Activated T-cell treated with anti-CD3 and anti-CD28 coated beads, Interleukin-2, amount 50 U/mL, for 24 hours (primary cell): ENCODE measurements at regions not wholly inside any gene's neighbourhood (a gene's known extent, or its start where the extent isn't known, plus 50 kb on each side); places are given as distances from the start of the nearest gene placed in this dataset.
"Not testable (repeated sequence)": the region's sequence is repeated elsewhere in the genome, so short reads cannot be mapped to it uniquely, and the experiment has no call there.

Experiments
- DNase-seq: peaks from one replicate; pipeline ENCODE4 v3.0.0-alpha.2; 2020
- H3K27ac Mint-ChIP-seq: 2 replicates; pipeline ENCODE4 v1.8.0; 2020; ENCODE audit warnings: mild to moderate bottlenecking, mixed read lengths
- H3K27me3 Mint-ChIP-seq: 2 replicates; pipeline ENCODE4 v1.8.0; 2020; ENCODE audit warnings: mixed read lengths
- H3K36me3 Mint-ChIP-seq: 2 replicates; pipeline ENCODE4 v1.8.0; 2020; ENCODE audit warnings: low read depth, mixed read lengths
- H3K4me1 Mint-ChIP-seq: 2 replicates; pipeline ENCODE4 v1.8.0; 2020; ENCODE audit warnings: low read depth, mixed read lengths
- H3K4me3 Mint-ChIP-seq: 2 replicates; pipeline ENCODE4 v1.8.0; 2020; ENCODE audit warnings: mild to moderate bottlenecking, moderate library complexity, mixed read lengths
- H3K9me3 Mint-ChIP-seq: 2 replicates; pipeline ENCODE4 v1.8.0; 2020; ENCODE audit warnings: mixed read lengths

DNA sequence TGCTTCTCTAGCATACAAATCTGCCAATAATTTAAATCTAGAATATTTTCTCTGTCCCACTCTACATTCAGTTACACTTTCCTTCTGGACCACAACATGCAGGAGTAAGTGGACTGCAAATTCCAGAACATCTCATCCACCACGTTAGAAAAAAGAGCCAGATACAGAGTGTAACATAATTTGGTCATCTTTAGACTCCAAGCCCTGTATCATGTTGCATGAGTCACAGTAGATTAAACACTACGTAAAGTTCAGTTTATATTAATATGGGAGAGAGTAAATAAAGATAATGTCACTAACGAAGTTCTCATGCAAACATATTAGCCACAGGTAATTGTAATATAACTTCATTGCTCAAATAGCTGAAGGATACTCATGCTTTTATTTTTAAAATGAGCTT, 327.0 kb downstream of the C6orf118 start:
- Mint-ChIP-seq H3K4me3 (no peak overlapping the region), H3K4me1 (no peaks in the 10 kb centered on the region), H3K36me3 (no peaks in the 10 kb centered on the region), H3K9me3 (peaks cover 15% of the 10 kb centered on the region), H3K27ac (no peak overlapping the region), H3K27me3 (no peaks in the 10 kb centered on the region)
- no peak for DNase-seq

DNA sequence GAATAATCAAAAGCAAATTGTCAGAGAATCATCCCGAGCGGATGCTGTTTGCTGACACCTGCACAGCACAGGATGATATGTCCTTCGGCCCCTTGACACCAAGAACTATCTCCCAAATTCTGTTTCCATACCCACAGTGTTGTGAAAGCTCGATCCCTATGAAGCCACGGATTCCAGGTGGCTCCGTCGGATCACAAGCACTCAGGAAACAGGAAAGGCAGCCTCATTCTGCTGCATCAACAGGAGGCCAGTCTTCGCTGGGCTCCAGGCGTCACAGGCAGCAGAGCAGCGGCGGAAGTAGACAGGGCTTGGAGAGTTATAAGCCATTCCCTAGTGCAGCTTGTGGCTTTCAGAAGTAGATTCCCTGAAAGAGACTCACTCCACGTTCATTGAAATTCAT, 342.3 kb downstream of the C6orf118 start:
- DNase-seq: no peak
- Mint-ChIP-seq H3K27ac (no peak overlapping the region), H3K9me3 (peaks cover 8% of the 10 kb centered on the region), H3K4me1 (no peaks in the 10 kb centered on the region), H3K27me3 (no peaks in the 10 kb centered on the region), H3K36me3 (no peaks in the 10 kb centered on the region), H3K4me3 (no peak overlapping the region)

DNA sequence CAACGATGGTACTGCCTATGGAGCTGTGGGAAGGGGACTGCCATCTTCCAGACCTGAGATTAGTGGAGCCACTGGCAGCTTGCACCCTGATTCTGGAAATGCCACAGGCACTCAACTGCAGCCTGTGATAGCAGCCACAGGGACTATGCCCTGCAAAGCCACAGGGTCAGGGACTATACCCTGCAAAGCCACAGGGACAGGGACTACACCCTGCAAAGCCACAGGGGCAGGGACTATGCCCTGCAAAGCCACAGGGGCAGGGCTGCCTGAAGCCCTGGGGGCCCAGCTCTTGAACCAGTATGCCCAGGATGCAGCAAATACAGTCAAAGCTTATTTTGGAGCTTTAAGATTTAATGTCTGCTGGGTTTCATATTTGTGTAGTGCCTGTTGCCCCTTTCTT, 346.6 kb downstream of the C6orf118 start:
- peaks cover 6% of the 10 kb centered on the region for H3K9me3 Mint-ChIP-seq
- H3K27me3 Mint-ChIP-seq: no peaks in the 10 kb centered on the region
- H3K36me3 Mint-ChIP-seq: no peaks in the 10 kb centered on the region
- DNase-seq: no peak
- no peak overlapping the region for H3K4me3 Mint-ChIP-seq
- no peak overlapping the region for H3K27ac Mint-ChIP-seq
- H3K4me1 Mint-ChIP-seq: no peaks in the 10 kb centered on the region

DNA sequence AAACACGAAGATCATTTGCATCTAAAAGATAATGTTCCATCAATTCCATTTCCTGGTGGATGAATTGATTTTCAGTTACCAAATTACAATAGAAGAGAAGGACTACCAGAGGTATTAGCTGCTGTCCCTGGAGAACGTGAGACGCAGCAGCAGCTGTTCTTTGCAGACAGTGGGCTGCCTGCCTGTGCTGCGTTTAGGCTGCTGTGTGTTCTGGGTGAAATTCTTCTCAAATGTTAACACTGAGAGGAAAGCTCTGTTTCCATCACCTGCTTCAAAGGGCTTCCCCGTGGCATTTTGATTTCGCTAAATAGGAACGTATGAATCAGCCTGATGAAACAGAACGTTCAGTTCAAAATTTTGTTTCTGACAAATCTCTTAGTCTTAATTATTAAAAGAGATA, 362.2 kb downstream of the C6orf118 start:
- no peak overlapping the region for H3K27ac Mint-ChIP-seq
- no peaks in the 10 kb centered on the region for H3K36me3 Mint-ChIP-seq
- H3K27me3 Mint-ChIP-seq: no peaks in the 10 kb centered on the region
- no peak overlapping the region for H3K4me3 Mint-ChIP-seq
- peaks cover 2% of the 10 kb centered on the region for H3K9me3 Mint-ChIP-seq
- H3K4me1 Mint-ChIP-seq: no peaks in the 10 kb centered on the region
- no peak for DNase-seq

DNA sequence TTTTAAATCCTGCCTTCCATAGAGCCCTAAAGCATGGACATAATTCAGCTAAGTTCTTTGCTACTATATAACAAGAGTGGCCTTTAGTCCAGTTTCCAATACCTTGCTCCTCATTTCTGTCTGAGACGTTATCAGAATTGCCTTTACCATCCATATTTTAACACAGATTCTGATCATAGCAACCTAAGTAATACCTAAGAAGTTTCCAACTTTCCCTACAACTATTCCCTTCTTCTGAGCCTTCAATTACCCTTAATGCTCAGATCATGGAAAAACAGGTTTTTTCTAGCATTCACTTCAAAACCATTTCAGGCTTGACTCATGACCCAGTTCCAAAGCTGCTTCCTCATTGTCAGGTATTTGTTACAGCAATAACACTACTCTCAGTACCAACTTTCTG, 367.1 kb downstream of the C6orf118 start:
- Mint-ChIP-seq H3K4me1 (no peaks in the 10 kb centered on the region), H3K27me3 (no peaks in the 10 kb centered on the region), H3K4me3 (no peak overlapping the region), H3K9me3 (no peaks in the 10 kb centered on the region), H3K27ac (no peak overlapping the region), H3K36me3 (no peaks in the 10 kb centered on the region)
- DNase-seq: no peak

DNA sequence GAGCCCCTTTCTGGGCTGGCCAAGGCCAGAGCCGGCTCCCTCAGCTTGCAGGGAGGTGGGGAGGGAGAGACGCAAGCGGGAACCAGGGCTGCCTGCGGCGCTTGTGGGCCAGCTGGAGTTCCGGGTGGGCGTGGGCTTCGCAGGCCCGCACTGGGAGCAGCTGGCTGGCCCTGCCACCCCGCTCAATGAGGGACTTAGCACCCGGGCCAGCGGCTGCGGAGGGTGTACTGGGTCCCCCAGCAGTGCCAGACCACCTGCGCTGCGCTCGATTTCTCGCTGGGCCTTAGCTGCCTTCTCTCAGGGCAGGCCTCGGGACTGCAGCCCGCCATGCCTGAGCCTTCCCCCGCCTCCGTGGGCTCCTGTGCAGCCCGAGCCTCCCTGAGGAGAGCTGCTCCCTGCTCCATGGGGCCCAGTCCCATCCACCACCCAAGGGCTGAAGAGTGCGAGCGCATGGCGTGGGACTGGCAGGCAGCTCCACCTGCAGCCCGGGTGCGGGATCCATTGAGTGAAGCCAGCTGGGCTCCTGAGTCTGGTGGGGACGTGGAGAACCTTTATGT, 376.1 kb downstream of the C6orf118 start:
- not testable (repeated sequence) for H3K4me1 Mint-ChIP-seq, H3K27ac Mint-ChIP-seq

DNA sequence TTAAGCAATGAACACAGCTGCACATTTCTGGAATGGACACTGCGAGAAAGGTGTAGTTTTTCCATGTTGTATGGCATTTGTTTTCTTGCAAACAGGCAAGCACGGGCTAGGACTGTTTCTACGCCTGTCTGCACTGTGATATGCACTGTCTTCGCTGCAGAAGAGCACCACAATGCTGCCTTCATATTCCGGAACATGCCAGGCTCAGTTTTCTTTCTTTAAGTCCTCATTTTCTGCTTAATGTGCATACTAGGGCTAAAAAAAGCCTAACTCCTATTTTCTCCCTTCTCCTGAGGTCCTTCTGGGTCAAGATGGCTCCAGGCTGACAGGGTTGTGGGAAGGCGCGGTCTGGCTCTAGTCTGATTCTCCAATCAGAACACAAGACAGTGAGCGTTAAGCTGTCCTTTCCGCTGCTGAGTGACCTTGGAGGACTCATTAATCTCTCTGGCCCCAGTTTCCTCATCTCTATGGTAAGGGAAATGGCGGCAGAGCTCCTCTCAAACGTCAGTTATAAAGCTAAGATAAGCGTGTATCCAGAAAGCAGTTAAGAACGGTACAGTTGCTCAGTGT, 379.9 kb downstream of the C6orf118 start:
- DNase-seq: no peak
- Mint-ChIP-seq H3K27ac (no peak overlapping the region), H3K36me3 (no peaks in the 10 kb centered on the region), H3K27me3 (no peaks in the 10 kb centered on the region), H3K9me3 (no peaks in the 10 kb centered on the region), H3K4me3 (no peak overlapping the region), H3K4me1 (no peaks in the 10 kb centered on the region)

More for the DNA sequence above, 376.1 kb downstream of the C6orf118 start:
- H3K9me3 Mint-ChIP-seq, H3K36me3 Mint-ChIP-seq, H3K27me3 Mint-ChIP-seq, DNase-seq, H3K4me3 Mint-ChIP-seq: not testable (repeated sequence)

DNA sequence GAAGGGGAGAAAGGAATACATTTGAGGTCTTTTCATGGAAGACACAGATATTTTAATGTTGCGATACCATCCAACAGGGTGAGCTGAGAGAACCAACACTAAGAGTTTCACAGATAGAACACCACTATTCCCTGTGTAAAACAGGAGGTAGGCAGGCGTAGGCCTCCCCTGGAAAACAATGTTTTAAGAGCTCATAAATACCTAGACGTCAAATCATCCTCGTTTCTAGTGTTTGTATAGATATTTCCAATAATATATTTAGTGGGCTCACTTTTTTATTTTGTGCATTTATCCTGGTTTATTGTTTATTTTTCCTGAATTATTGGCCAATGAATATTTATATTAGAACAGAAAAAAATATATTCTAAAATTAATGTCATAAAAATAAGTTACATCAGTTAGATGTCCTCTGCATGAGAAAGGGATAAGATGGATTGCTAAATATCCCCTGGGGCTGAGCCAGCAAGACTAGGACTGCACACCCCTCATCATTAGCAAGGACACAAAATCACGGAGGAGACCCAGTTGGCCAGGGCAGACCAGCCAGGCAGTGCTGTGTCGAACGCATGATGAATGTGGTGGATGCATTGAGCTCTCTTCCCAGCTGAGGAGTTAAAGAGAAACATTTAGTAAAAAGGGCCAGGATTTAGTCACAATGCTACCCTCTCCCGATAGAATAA, 380.5 kb downstream of the C6orf118 start:
- Mint-ChIP-seq H3K4me1 (no peaks in the 10 kb centered on the region), H3K27me3 (no peaks in the 10 kb centered on the region), H3K4me3 (no peak overlapping the region), H3K36me3 (no peaks in the 10 kb centered on the region), H3K27ac (no peak overlapping the region), H3K9me3 (no peaks in the 10 kb centered on the region)
- no peak for DNase-seq

DNA sequence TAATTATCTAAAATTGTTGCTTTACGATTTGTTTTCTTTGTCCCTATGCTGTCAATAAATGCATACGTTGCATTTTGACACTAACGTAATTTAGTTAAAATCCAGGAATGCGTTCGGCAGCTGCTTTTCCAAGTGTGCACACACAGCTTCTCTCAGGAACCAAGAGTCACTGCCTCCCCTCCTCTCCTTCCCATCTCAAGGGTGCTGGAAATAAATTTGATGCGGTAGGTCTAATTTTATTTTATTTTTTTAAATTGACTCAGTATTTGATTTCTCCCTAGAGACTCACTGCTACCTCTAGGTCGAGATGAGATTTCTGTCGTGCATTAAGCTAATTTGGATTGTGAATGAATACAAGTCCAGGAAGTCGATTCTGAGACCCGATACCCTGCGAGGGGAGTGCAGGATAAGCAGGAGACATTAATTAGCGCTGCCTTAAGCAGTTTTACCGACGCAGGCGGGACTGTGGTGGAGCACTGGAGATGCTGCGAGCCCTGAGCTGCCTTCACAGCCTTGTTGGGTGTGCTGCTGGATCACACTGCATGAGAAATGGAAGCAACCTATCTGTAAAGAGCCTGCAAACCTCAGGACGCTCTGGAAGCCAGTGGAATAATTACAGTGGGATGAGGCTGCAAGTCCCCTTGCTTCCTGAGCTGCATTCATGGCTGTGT, 381.2 kb downstream of the C6orf118 start:
- Mint-ChIP-seq H3K4me3 (no peak overlapping the region), H3K4me1 (no peaks in the 10 kb centered on the region), H3K9me3 (no peaks in the 10 kb centered on the region), H3K36me3 (no peaks in the 10 kb centered on the region), H3K27me3 (no peaks in the 10 kb centered on the region), H3K27ac (no peak overlapping the region)
- no peak for DNase-seq

DNA sequence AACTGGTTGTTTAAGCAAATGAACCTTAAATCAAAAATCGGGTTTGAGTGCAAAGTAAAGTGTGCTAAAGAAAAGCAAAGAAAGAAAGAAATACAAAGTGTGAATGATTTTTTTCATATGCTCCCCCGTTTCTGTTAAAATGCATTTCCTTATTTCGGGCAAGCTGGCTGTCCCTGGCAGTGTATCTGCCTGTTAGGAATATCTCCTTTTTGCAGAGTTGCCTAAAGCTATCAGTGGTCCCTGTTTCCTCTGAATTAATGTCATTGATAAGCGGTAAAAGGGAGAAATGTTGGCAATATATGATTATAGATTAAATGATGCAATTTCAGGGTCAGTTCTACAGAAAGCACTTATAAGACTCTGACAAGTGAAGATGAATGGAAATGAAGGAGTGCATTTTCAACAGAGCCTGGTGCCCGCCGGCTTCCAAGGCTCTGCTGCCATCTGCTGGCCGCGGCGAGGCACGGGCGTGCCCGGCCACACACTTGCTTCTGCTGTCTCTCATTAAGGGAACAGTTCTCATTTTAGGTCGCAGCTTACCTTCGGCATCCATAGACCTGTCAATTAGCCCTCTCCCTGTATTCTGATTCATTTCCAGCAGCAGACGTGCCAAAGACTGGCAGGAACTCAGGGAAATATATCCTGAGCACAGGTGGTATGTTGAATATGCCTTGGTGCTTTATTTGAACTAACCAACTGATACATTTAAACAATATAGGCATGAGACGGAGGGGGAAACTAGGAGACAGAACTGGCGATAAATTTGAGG, 381.9 kb downstream of the C6orf118 start:
- Mint-ChIP-seq H3K27ac (no peak overlapping the region), H3K36me3 (no peaks in the 10 kb centered on the region), H3K27me3 (no peaks in the 10 kb centered on the region), H3K4me3 (no peak overlapping the region), H3K9me3 (no peaks in the 10 kb centered on the region), H3K4me1 (no peaks in the 10 kb centered on the region)
- peak; percentile 67 for DNase-seq

DNA sequence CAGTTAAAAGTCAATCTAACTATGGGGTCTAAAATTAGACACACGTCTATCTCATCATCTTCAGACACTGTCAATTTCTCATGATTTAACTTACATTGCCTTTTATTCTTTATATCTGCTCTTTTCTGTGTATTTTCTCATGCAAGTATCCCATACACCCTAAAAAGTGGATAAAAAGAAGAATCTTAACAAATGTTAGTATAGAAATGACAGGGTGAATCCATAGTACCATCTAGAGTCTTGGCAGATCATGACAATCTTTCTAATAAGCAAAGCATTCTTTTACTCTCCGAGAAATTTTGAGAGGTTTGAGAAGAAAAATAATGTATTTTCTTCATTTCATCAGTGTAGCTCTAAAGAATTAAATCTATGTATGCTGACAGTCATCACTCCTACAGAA, 382.7 kb downstream of the C6orf118 start:
- Mint-ChIP-seq H3K27ac (no peak overlapping the region), H3K27me3 (no peaks in the 10 kb centered on the region), H3K4me3 (no peak overlapping the region), H3K9me3 (no peaks in the 10 kb centered on the region), H3K4me1 (no peaks in the 10 kb centered on the region), H3K36me3 (no peaks in the 10 kb centered on the region)
- DNase-seq: no peak

DNA sequence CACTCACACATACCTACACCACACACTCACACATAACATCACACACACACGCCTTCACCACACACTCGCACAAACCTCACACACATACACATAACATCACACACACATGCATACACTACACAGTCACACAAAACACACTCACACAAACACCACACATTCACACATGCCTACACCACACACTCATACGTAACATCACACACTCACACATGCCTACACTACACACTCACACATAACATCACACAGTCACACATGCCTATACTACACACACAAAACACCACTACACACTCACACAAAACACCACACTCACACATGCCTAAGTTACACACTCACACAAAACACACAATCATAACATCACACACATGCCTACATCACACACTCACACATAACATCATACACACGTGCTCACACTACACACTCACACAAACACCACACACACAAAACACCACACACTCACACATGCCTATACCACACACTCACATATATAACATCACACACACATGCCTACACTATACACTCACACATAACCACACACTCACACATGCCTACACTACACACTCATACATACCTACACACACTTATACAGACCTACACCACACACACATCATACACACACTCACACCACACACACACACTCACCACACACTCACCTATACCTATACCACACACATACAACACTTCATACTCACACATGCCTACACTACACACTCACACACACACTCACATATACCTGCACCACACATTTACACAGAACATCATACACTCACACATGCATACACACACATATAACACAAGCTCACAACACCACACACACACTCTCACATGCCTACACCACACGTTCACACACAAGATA, 383.5 kb downstream of the C6orf118 start:
- Mint-ChIP-seq H3K27me3 (no peaks in the 10 kb centered on the region), H3K27ac (no peak overlapping the region), H3K36me3 (no peaks in the 10 kb centered on the region), H3K4me1 (no peaks in the 10 kb centered on the region), H3K9me3 (no peaks in the 10 kb centered on the region), H3K4me3 (no peak overlapping the region)
- DNase-seq: no peak

DNA sequence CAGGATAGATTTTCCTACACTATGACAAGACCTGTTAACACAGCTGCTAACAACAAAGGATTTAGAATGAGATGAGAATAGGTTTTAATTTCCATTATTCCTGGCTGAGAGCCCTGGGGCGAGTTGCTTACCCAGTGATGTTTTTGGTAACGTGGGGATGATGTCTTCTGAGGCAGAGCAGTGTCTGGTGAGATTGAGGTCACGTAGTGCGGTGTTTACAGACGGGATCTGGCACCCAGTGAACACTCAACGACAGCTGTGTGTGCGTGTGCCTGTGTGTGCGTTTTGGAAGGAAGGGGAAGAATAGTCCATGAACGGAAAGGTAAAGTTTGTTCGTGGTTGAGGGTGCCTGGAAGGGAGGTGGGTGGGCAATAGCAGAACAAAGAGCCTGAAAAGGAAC, 384.7 kb downstream of the C6orf118 start:
- Mint-ChIP-seq H3K9me3 (no peaks in the 10 kb centered on the region), H3K4me3 (no peak overlapping the region), H3K36me3 (no peaks in the 10 kb centered on the region), H3K4me1 (no peaks in the 10 kb centered on the region), H3K27me3 (no peaks in the 10 kb centered on the region), H3K27ac (no peak overlapping the region)
- DNase-seq: no peak

DNA sequence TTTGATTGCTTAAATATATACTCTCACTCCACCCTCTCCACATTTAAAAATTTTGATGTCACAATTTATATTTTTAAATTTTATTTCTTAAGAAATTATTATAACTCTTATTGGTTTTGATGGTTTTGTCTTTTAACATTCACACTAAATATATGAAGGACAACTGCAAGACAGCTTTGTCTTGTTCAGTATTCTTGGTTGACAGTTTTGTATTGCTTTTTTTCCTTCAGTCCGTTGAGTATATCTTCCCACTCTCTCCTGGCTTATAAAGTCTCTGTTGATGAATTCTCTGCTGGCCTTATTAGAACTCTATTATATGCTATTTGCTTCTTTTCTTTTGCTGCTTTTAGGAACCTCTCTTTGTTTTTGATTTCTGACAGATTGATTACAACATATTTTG, 392.2 kb downstream of the C6orf118 start:
- no peaks in the 10 kb centered on the region for H3K4me1 Mint-ChIP-seq
- H3K36me3 Mint-ChIP-seq: no peaks in the 10 kb centered on the region
- no peak overlapping the region for H3K27ac Mint-ChIP-seq
- no peak for DNase-seq
- peaks cover 6% of the 10 kb centered on the region for H3K9me3 Mint-ChIP-seq
- H3K4me3 Mint-ChIP-seq: no peak overlapping the region
- no peaks in the 10 kb centered on the region for H3K27me3 Mint-ChIP-seq
